Breast epithelium (tissue), 4 donors: ENCODE measurements at regions not wholly inside any gene's neighbourhood (a gene's known extent, or its start where the extent isn't known, plus 50 kb on each side); places are given as distances from the start of the nearest gene placed in this dataset.

ENCODE experiments used
- DNase-seq, 2 donors: peaks; one replicate each; pipeline ENCODE4 v3.0.0-alpha.2; 2019; ENCODE audit warnings: low spot score in 2 of 2
- H3K27ac ChIP-seq, 2 donors: fragments of 200-600 bp; sonication (generic) in 1 of 2; one replicate each; pipeline ENCODE4 v1.5.1; 2016 to 2019; ENCODE audit warnings: mild to moderate bottlenecking in 1 of 2
- H3K27me3 ChIP-seq, 2 donors: fragments of 200-600 bp; sonication (generic) in 1 of 2; one replicate each; pipeline versions ENCODE4 v1.5.1 to v1.6.0; 2017 to 2019; ENCODE audit warnings: control low read depth in 1 of 2, mild to moderate bottlenecking in 1 of 2
- H3K36me3 ChIP-seq: fragments of 200-600 bp; one replicate; pipeline ENCODE4 v1.5.1; 2019
- H3K4me1 ChIP-seq, 2 donors: fragments of 200-600 bp; sonication (generic); one replicate each; pipeline ENCODE4 v1.5.1; 2016 to 2019; ENCODE audit warnings: control low read depth in 1 of 2
- H3K4me3 ChIP-seq, 3 donors: fragments of 200-600 bp; sonication (generic); 1 replicate in 2 of 3; 2 replicates in 1 of 3; pipeline ENCODE4 v1.5.1; 2016 to 2019; ENCODE audit warnings: mild to moderate bottlenecking in 3 of 3, moderate library complexity in 2 of 3
- H3K9me3 ChIP-seq, 2 donors: fragments of 200-600 bp; sonication (generic) in 1 of 2; one replicate each; pipeline ENCODE4 v1.5.1; 2016 to 2019; ENCODE audit warnings: control low read depth in 1 of 2
- POLR2A ChIP-seq: fragments of 450-650 bp; IDR thresholded peaks from one replicate; pipeline ENCODE4 v1.6.1; 2016; ENCODE audit warnings: antibody characterized with exemption, mild to moderate bottlenecking, moderate library complexity
- POLR2AphosphoS5 ChIP-seq, 3 donors: sonication (generic); formaldehyde crosslinking; IDR thresholded peaks; one replicate each; pipeline ENCODE4 v1.6.1; 2017; ENCODE audit warnings: antibody characterized with exemption in 3 of 3
- intact Hi-C: fragments of 100-400 bp; cut with DNase I; formaldehyde crosslinking; loops from one replicate; pipeline ENCODE4 v1.15.1; 2023; ENCODE audit warnings: low total_unique reads
- TF ChIP-seq, protein P1 (sequence below), 3 donors: fragments of 450-650 bp; IDR thresholded peaks; one replicate each; pipeline ENCODE4 v1.5.1; 2016 to 2017; ENCODE audit warnings: antibody characterized with exemption in 3 of 3, mild to moderate bottlenecking in 3 of 3, moderate library complexity in 3 of 3

DNA sequence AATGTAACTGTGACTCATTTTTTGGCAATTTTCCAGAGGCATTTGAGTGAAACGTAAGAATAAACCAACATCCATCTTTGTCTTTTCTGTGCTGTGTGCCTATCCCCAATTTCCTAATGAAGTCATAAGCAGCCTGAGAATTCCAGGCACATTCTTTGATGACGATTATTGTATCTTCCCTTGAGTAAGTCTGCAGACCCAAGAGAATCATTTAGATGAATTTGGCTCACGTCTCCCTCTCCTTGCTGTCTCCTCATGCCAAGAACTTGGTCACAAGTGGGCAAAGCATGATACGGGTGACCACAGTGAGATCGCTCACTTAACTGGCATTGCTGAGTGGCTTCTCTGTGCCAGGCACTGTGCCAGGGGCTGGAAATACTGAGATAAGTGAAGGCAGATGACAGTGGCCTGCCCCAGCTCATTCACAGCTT is 384.5 kb upstream of the IL12A start:
- Histone ChIP-seq H3K27ac (no peak overlapping the region), H3K36me3 (peaks cover 4% of the 10 kb centered on the region), H3K4me3 (no peak overlapping the region), H3K4me1 (no peaks in the 10 kb centered on the region), H3K9me3 (peaks cover 13 to 21% of the 10 kb centered on the region in 2 donors), H3K27me3 (no peaks in the 10 kb centered on the region)
- TF ChIP-seq POLR2AphosphoS5 (IDR thresholded peaks at IDR 0.05) (no peak), POLR2A (no peak)
- TF ChIP-seq, protein P1, sequence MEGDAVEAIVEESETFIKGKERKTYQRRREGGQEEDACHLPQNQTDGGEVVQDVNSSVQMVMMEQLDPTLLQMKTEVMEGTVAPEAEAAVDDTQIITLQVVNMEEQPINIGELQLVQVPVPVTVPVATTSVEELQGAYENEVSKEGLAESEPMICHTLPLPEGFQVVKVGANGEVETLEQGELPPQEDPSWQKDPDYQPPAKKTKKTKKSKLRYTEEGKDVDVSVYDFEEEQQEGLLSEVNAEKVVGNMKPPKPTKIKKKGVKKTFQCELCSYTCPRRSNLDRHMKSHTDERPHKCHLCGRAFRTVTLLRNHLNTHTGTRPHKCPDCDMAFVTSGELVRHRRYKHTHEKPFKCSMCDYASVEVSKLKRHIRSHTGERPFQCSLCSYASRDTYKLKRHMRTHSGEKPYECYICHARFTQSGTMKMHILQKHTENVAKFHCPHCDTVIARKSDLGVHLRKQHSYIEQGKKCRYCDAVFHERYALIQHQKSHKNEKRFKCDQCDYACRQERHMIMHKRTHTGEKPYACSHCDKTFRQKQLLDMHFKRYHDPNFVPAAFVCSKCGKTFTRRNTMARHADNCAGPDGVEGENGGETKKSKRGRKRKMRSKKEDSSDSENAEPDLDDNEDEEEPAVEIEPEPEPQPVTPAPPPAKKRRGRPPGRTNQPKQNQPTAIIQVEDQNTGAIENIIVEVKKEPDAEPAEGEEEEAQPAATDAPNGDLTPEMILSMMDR (IDR thresholded peaks at IDR 0.05) = no peak
- no peak for DNase-seq
- intact Hi-C loops = no loop called here

- no peak for DNase-seq
- intact Hi-C loops = no loop called here
- no peak overlapping the region for H3K27ac ChIP-seq
- H3K36me3 ChIP-seq = peaks cover 4% of the 10 kb centered on the region
- peaks cover 12 to 13% of the 10 kb centered on the region in 2 donors for H3K9me3 ChIP-seq
- no peak for TF ChIP-seq POLR2AphosphoS5 (IDR thresholded peaks at IDR 0.05)
- TF ChIP-seq POLR2A = no peak
- TF ChIP-seq, protein P1 (IDR thresholded peaks at IDR 0.05) = no peak
- no peaks in the 10 kb centered on the region for H3K27me3 ChIP-seq
- H3K4me1 ChIP-seq = no peaks in the 10 kb centered on the region
- no peak overlapping the region for H3K4me3 ChIP-seq
These were observed 383.5 kb upstream of the IL12A start for GRCh38 chr3:159605101-159605500.

GRCh38 chr3:159605776-159606175 is 382.9 kb upstream of the IL12A start:
- no peak overlapping the region for H3K27ac ChIP-seq
- intact Hi-C loops = no loop called here
- TF ChIP-seq, protein P1 (IDR thresholded peaks at IDR 0.05) = no peak
- TF ChIP-seq POLR2AphosphoS5 (IDR thresholded peaks at IDR 0.05) (no peak), POLR2A (no peak)
- peaks cover 6 to 11% of the 10 kb centered on the region in 2 donors for H3K9me3 ChIP-seq
- H3K4me1 ChIP-seq = no peaks in the 10 kb centered on the region
- no peak for DNase-seq
- no peaks in the 10 kb centered on the region for H3K36me3 ChIP-seq
- H3K27me3 ChIP-seq = no peaks in the 10 kb centered on the region
- no peak overlapping the region for H3K4me3 ChIP-seq

DNA sequence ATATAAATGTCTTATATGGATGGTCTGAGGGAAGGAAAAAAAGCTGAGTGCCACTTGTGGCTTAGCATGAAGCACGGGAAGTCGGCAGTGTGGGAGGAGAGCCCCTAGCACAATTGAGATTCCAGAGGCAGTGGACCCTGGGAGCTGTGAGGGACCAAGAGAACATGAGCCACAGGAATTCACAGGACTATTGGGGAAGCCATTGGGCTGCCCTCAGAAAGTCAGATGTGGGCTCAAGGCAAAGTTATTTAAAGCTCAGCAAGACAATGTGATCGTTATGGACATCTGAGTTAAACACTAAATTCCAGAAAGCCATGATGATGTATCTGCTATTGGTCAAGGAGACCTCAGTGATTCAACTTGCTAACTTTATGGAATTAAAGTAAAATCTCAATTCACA is 380.8 kb upstream of the IL12A start:
- H3K27me3 ChIP-seq = no peaks in the 10 kb centered on the region
- H3K4me1 ChIP-seq = no peaks in the 10 kb centered on the region
- intact Hi-C loops = no loop called here
- TF ChIP-seq, protein P1 (IDR thresholded peaks at IDR 0.05) = no peak
- TF ChIP-seq POLR2A (no peak), POLR2AphosphoS5 (IDR thresholded peaks at IDR 0.05) (no peak)
- no peaks in the 10 kb centered on the region for H3K9me3 ChIP-seq
- no peak overlapping the region for H3K4me3 ChIP-seq
- DNase-seq = no peak
- no peaks in the 10 kb centered on the region for H3K36me3 ChIP-seq
- no peak overlapping the region for H3K27ac ChIP-seq

DNA sequence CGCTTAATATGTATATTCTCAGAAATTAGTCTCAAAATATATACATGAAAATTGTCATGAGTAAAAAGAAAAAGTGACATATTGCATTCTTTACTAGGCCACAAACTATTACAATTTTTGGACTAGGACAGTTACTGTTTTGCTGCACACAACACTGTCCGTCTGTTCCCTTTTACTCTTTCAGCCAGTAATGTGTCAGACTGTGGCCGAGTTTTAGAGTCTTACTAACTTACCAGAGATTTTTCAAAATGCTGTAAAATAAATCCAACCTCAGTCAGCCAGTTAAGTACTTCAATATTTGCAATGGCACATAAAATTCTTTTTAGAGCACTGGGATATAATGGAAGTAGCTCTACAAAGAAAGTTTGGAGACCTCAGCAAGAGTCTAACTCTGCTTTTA is 380.3 kb upstream of the IL12A start:
- no peaks in the 10 kb centered on the region for H3K27me3 ChIP-seq
- H3K27ac ChIP-seq = no peak overlapping the region
- no peak overlapping the region for H3K4me3 ChIP-seq
- no peaks in the 10 kb centered on the region for H3K4me1 ChIP-seq
- H3K9me3 ChIP-seq = no peaks in the 10 kb centered on the region
- intact Hi-C loops = no loop called here
- H3K36me3 ChIP-seq = no peaks in the 10 kb centered on the region
- TF ChIP-seq POLR2AphosphoS5 (IDR thresholded peaks at IDR 0.05) = no peak
- TF ChIP-seq POLR2A = no peak
- TF ChIP-seq, protein P1 (IDR thresholded peaks at IDR 0.05) = no peak
- DNase-seq = no peak
